ENCODE measurements at regions not wholly inside any gene's neighbourhood (a gene's known extent, or its start where the extent isn't known, plus 50 kb on each side); places are given as distances from the start of the nearest gene placed in this dataset.

- TF ChIP-seq CTCF (IDR thresholded peaks at IDR 0.05 in 4 of 5, conservative IDR thresholded peaks at IDR 0.05 in 1 of 5) (no peak), POLR2A (IDR thresholded peaks at IDR 0.05) (no peak)
Measured at GRCh38 chr4:44545781-44546180, 97.2 kb upstream of the KCTD8 start.

All from gastrocnemius medialis (tissue), 4 donors.